ENCODE measurements at regions not wholly inside any gene's neighbourhood (a gene's known extent, or its start where the extent isn't known, plus 50 kb on each side); places are given as distances from the start of the nearest gene placed in this dataset.

- TF ChIP-seq CTCF (IDR thresholded peaks at IDR 0.05; ENCODE audit: extremely low read depth, missing control alignments) = no peak
- DNase-seq (ENCODE audit: low spot score) = no peak
These were observed 219.1 kb downstream of the TRIB2 start for GRCh38 chr2:12935796-12936195.

- TF ChIP-seq CTCF (IDR thresholded peaks at IDR 0.05; ENCODE audit: extremely low read depth, missing control alignments) = no peak
- DNase-seq (ENCODE audit: low spot score) = no peak
These were observed 224.5 kb downstream of the TRIB2 start for GRCh38 chr2:12941203-12941602.

- no peak for TF ChIP-seq CTCF (IDR thresholded peaks at IDR 0.05; ENCODE audit: extremely low read depth, missing control alignments)
- no peak for DNase-seq (ENCODE audit: low spot score)
These were observed 231.7 kb downstream of the TRIB2 start for GRCh38 chr2:12948231-12948960.

GRCh38 chr2:12948961-12949353 is 232.2 kb downstream of the TRIB2 start:
- DNase-seq (ENCODE audit: low spot score) = no peak
- TF ChIP-seq CTCF (IDR thresholded peaks at IDR 0.05; ENCODE audit: extremely low read depth, missing control alignments) = no peak

- TF ChIP-seq CTCF (IDR thresholded peaks at IDR 0.05; ENCODE audit: extremely low read depth, missing control alignments) = no peak
- DNase-seq (ENCODE audit: low spot score) = no peak
These were observed 232.7 kb downstream of the TRIB2 start for GRCh38 chr2:12949406-12949805.

- TF ChIP-seq CTCF (IDR thresholded peaks at IDR 0.05; ENCODE audit: extremely low read depth, missing control alignments) = no peak
- DNase-seq (ENCODE audit: low spot score) = no peak
These were observed 233.4 kb downstream of the TRIB2 start for GRCh38 chr2:12950174-12950573.

- TF ChIP-seq CTCF (IDR thresholded peaks at IDR 0.05; ENCODE audit: extremely low read depth, missing control alignments) = no peak
These were observed 234.4 kb downstream of the TRIB2 start for GRCh38 chr2:12950957-12951656.

More at GRCh38 chr2:12950957-12951656, 234.4 kb downstream of the TRIB2 start:
- no peak for DNase-seq (ENCODE audit: low spot score)

All from GM20000 (cell line).